ENCODE measurements at regions not wholly inside any gene's neighbourhood (a gene's known extent, or its start where the extent isn't known, plus 50 kb on each side); places are given as distances from the start of the nearest gene placed in this dataset.
"Not testable (repeated sequence)": the region's sequence is repeated elsewhere in the genome, so short reads cannot be mapped to it uniquely, and the experiment has no call there.

DNA sequence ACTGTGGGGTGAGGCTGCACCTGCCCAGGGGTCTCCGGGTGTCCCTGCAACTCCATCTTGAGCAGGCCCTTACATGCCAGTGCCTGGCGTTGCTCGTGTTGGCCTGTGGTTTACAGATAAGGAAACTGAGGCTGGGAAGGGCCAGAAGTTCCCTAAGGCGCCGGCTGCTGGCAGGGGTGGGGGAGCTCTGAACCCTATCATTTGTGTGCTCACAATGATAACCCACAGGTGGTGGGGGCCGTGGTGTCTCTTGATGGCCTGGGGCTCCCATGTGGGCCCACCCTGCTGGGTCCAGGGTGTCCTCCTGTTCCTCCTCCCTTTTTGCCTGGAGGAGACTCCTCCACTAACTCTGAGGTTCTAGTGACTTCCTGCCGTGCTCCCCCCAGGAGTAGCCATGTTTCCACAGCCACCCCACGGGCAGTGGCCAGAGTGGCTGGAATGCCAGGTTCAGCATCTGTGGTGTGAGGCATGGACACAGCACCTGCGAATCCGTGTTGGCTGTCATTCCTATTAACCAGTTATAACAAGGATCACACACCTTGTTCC is 174.3 kb downstream of the NPIPB11 start:
- not testable (repeated sequence) for TF ChIP-seq POLR2A (IDR thresholded peaks at IDR 0.05)
- TF ChIP-seq, protein P1, sequence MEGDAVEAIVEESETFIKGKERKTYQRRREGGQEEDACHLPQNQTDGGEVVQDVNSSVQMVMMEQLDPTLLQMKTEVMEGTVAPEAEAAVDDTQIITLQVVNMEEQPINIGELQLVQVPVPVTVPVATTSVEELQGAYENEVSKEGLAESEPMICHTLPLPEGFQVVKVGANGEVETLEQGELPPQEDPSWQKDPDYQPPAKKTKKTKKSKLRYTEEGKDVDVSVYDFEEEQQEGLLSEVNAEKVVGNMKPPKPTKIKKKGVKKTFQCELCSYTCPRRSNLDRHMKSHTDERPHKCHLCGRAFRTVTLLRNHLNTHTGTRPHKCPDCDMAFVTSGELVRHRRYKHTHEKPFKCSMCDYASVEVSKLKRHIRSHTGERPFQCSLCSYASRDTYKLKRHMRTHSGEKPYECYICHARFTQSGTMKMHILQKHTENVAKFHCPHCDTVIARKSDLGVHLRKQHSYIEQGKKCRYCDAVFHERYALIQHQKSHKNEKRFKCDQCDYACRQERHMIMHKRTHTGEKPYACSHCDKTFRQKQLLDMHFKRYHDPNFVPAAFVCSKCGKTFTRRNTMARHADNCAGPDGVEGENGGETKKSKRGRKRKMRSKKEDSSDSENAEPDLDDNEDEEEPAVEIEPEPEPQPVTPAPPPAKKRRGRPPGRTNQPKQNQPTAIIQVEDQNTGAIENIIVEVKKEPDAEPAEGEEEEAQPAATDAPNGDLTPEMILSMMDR (IDR thresholded peaks at IDR 0.05): not testable (repeated sequence)

Data from thyroid gland (tissue), 4 donors.